GM19463 (cell line): ENCODE measurements at regions not wholly inside any gene's neighbourhood (a gene's known extent, or its start where the extent isn't known, plus 50 kb on each side); places are given as distances from the start of the nearest gene placed in this dataset.
"Not testable (repeated sequence)": the region's sequence is repeated elsewhere in the genome, so short reads cannot be mapped to it uniquely, and the experiment has no call there.

Experiments
- ATAC-seq: cut with Tn5 transposase; IDR thresholded peaks from one replicate; pipeline ENCODE4 v1.9.1; 2021; ENCODE audit warnings: mild to moderate bottlenecking, moderate library complexity; ENCODE audit not compliant: unreplicated experiment

- ATAC-seq = no peak
Observed at GRCh38 chr6:19210849-19211590, 626.1 kb upstream of the ID4 start.

- ATAC-seq = no peak
Observed at GRCh38 chr6:19214231-19214630, 622.9 kb upstream of the ID4 start.

GRCh38 chr6:19219931-19220330 is 617.2 kb upstream of the ID4 start:
- no peak for ATAC-seq

GRCh38 chr6:19231878-19232561 is 605.1 kb upstream of the ID4 start:
- ATAC-seq = no peak

- no peak for ATAC-seq
Observed at GRCh38 chr6:19245656-19246055, 591.5 kb upstream of the ID4 start.

- not testable (repeated sequence) for ATAC-seq
Observed at GRCh38 chr6:19247181-19247580, 590.0 kb upstream of the ID4 start.

- not testable (repeated sequence) for ATAC-seq
Observed at GRCh38 chr6:19256123-19256522, 581.0 kb upstream of the ID4 start.

GRCh38 chr6:19261642-19262041 is 575.5 kb upstream of the ID4 start:
- no peak for ATAC-seq

- no peak for ATAC-seq
Observed at GRCh38 chr6:19268117-19268516, 569.1 kb upstream of the ID4 start.

GRCh38 chr6:19268718-19269117 is 568.5 kb upstream of the ID4 start:
- no peak for ATAC-seq

GRCh38 chr6:19269341-19269898 is 567.8 kb upstream of the ID4 start:
- ATAC-seq = no peak

GRCh38 chr6:19270616-19271015 is 566.6 kb upstream of the ID4 start:
- no peak for ATAC-seq

GRCh38 chr6:19279273-19279684 is 557.9 kb upstream of the ID4 start:
- ATAC-seq = no peak

GRCh38 chr6:19287928-19288327 is 549.2 kb upstream of the ID4 start:
- no peak for ATAC-seq

GRCh38 chr6:19289457-19289856 is 547.7 kb upstream of the ID4 start:
- ATAC-seq = no peak

GRCh38 chr6:19297880-19298279 is 539.3 kb upstream of the ID4 start:
- ATAC-seq = no peak

- ATAC-seq = no peak
Observed at GRCh38 chr6:19298421-19298820, 538.7 kb upstream of the ID4 start.

GRCh38 chr6:19299129-19299528 is 538.0 kb upstream of the ID4 start:
- ATAC-seq = no peak

- ATAC-seq = no peak
Observed at GRCh38 chr6:19301980-19302379, 535.2 kb upstream of the ID4 start.

- ATAC-seq = no peak
Observed at GRCh38 chr6:19303383-19303782, 533.8 kb upstream of the ID4 start.

GRCh38 chr6:19309661-19310060 is 527.5 kb upstream of the ID4 start:
- no peak for ATAC-seq

GRCh38 chr6:19311786-19312185 is 525.4 kb upstream of the ID4 start:
- no peak for ATAC-seq
